CD4-positive, CD25-positive, alpha-beta regulatory T cell (primary cell): ENCODE measurements at regions not wholly inside any gene's neighbourhood (a gene's known extent, or its start where the extent isn't known, plus 50 kb on each side); places are given as distances from the start of the nearest gene placed in this dataset.

Source experiments
- ATAC-seq, 2 donors: fragments of 150-1000 bp; cut with Tn5 transposase; one replicate each; pipeline ENCODE4 v1.10.0; 2021; ENCODE audit warnings: low read depth in 2 of 2, moderate number of reproducible peaks in 2 of 2, moderate library complexity in 1 of 2
- DNase-seq, 3 donors: peaks; one replicate each; pipeline versions ENCODE4 v3.0.0 to v3.0.0-alpha.2; 2012 to 2022; ENCODE audit warnings: mixed read lengths in 1 of 3
- H3K27ac ChIP-seq: one replicate; pipeline ENCODE4 v1.7.0; 2013; ENCODE audit warnings: mild to moderate bottlenecking, low read length; ENCODE audit not compliant: insufficient read depth, poor library complexity, severe bottlenecking
- H3K27me3 ChIP-seq: one replicate; pipeline ENCODE4 v1.7.0; 2013; ENCODE audit warnings: low read length; ENCODE audit not compliant: control insufficient read depth, insufficient read depth
- H3K36me3 ChIP-seq: one replicate; pipeline ENCODE4 v1.7.0; 2013; ENCODE audit warnings: mild to moderate bottlenecking, low read length, moderate library complexity; ENCODE audit not compliant: control insufficient read depth, insufficient read depth
- H3K4me1 ChIP-seq: 2 replicates; pipeline ENCODE4 v1.7.0; 2013; ENCODE audit warnings: mild to moderate bottlenecking, low read length; ENCODE audit not compliant: insufficient read depth, control insufficient read depth, poor library complexity, severe bottlenecking
- H3K4me3 ChIP-seq: one replicate; pipeline ENCODE4 v1.7.0; 2013; ENCODE audit warnings: low read depth, mild to moderate bottlenecking, low read length, moderate library complexity
- H3K9me3 ChIP-seq, 2 experiments: 1 replicate in 1 of 2; 2 replicates in 1 of 2; pipeline ENCODE4 v1.7.0; 2013; ENCODE audit warnings: low read length in 2 of 2, mild to moderate bottlenecking in 1 of 2, moderate library complexity in 1 of 2; ENCODE audit not compliant: control insufficient read depth in 2 of 2
- H3K27ac Mint-ChIP-seq, 3 donors: one replicate each; pipeline ENCODE4 v1.8.0; 2020 to 2022; ENCODE audit warnings: mild to moderate bottlenecking in 3 of 3, mixed read lengths in 3 of 3, moderate library complexity in 2 of 3
- H3K27me3 Mint-ChIP-seq: one replicate; pipeline ENCODE4 v1.8.0; 2022; ENCODE audit warnings: mild to moderate bottlenecking, mixed read lengths
- H3K36me3 Mint-ChIP-seq: one replicate; pipeline ENCODE4 v1.8.0; 2020; ENCODE audit warnings: mixed read lengths
- H3K4me1 Mint-ChIP-seq, 4 donors: one replicate each; pipeline ENCODE4 v1.8.0; 2020 to 2022; ENCODE audit warnings: mixed read lengths in 4 of 4, mild to moderate bottlenecking in 1 of 4
- H3K4me3 Mint-ChIP-seq, 4 donors: one replicate each; pipeline ENCODE4 v1.8.0; 2020 to 2022; ENCODE audit warnings: mild to moderate bottlenecking in 4 of 4, mixed read lengths in 4 of 4, moderate library complexity in 3 of 4
- H3K9me3 Mint-ChIP-seq, 7 donors: one replicate each; pipeline ENCODE4 v1.8.0; 2020 to 2022; ENCODE audit warnings: mixed read lengths in 7 of 7, mild to moderate bottlenecking in 3 of 7, moderate library complexity in 2 of 7

DNA sequence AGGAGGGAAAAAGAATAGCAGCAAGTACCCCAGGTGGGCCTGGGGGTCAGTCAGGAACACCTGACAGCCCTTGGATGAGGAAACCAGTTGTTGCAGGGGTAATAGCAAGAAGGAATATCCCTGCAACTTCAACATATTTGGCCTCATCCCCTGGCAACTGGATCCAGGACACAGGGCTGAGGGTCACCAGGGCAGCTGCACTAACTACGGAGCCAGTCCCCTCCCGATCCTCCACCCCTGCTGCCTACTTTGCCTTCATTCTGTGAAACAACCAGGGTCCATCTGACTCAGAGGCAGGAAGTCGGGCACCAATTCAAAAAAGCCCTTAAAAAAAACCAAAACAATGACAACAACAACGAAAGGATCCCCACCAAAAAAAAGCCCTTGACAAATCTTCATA lies 52.9 kb downstream of the FRMPD3 start:
- no peaks in the 10 kb centered on the region for H3K4me1 Mint-ChIP-seq
- H3K9me3 Mint-ChIP-seq, result peaks cover 0 to 2% (median 0%) of the 10 kb centered on the region in 7 donors
- Histone ChIP-seq H3K27me3 (peaks cover 2% of the 10 kb centered on the region), H3K36me3 (no peaks in the 10 kb centered on the region), H3K9me3 (no peaks in the 10 kb centered on the region), H3K4me1 (peaks cover 4% of the 10 kb centered on the region), H3K4me3 (no peak overlapping the region), H3K27ac (no peak overlapping the region)
- no peaks in the 10 kb centered on the region for H3K36me3 Mint-ChIP-seq
- H3K4me3 Mint-ChIP-seq, result no peak overlapping the region
- ATAC-seq (no peak), DNase-seq (no peak)
- H3K27ac Mint-ChIP-seq, result no peak overlapping the region
- H3K27me3 Mint-ChIP-seq, result peaks cover 16% of the 10 kb centered on the region

DNA sequence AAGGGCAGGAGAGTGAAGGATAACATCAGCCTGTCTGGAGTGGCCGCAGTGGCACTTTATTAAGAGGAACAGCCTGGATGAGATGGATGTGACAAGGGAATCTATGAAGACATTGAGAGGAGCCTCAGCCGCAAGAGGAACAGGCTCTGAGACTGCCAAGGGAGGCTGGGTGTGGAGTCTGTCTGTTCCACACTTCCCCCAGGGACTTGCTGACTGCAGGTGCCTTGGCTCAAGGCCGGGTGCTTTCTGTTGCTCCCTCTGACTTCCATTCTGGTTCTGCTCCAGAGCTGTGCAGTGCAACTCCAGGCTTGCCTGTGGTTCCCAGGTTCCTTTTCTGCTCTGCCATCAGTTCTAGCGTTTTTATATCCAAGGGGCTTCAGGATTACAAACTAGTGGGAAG lies 54.6 kb downstream of the FRMPD3 start:
- DNase-seq, result no peak
- no peaks in the 10 kb centered on the region for H3K36me3 ChIP-seq
- H3K27me3 Mint-ChIP-seq, result peaks cover 26% of the 10 kb centered on the region
- H3K27me3 ChIP-seq, result peaks cover 2% of the 10 kb centered on the region
- no peak overlapping the region for H3K27ac Mint-ChIP-seq
- no peaks in the 10 kb centered on the region for H3K4me1 Mint-ChIP-seq
- no peak overlapping the region for H3K4me3 ChIP-seq
- H3K36me3 Mint-ChIP-seq, result no peaks in the 10 kb centered on the region
- ATAC-seq, result no peak
- no peak overlapping the region for H3K27ac ChIP-seq
- H3K9me3 Mint-ChIP-seq, result peaks cover 0 to 2% (median 0%) of the 10 kb centered on the region in 7 donors
- peaks cover 4% of the 10 kb centered on the region for H3K4me1 ChIP-seq
- no peak overlapping the region for H3K4me3 Mint-ChIP-seq
- no peaks in the 10 kb centered on the region for H3K9me3 ChIP-seq

DNA sequence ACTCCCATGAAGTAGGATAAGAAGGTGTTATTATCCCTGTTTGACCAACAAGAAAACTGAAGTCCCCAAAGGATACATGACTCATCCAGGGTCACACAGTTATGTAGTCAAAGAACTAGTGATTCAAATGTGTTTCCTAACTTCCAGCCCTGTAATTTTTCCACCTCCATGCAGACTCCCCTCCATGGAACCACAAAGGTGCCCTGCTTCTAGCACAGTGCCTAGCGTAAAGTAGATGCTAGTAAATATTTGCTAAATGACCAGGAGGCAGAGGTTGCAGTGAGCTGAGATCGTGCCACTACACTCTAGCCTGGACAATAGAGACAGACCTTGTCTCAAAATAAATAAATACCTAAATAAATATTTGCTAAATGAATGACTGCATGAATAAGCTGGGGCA lies 55.8 kb downstream of the FRMPD3 start:
- H3K9me3 Mint-ChIP-seq, result peaks cover 0 to 2% (median 0%) of the 10 kb centered on the region in 7 donors
- H3K36me3 Mint-ChIP-seq, result no peaks in the 10 kb centered on the region
- Histone ChIP-seq H3K9me3 (no peaks in the 10 kb centered on the region), H3K27ac (no peak overlapping the region), H3K4me1 (peaks cover 4% of the 10 kb centered on the region), H3K4me3 (no peak overlapping the region), H3K36me3 (no peaks in the 10 kb centered on the region), H3K27me3 (peaks cover 2% of the 10 kb centered on the region)
- DNase-seq (no peak), ATAC-seq (no peak)
- H3K4me3 Mint-ChIP-seq, result no peak overlapping the region
- no peak overlapping the region for H3K27ac Mint-ChIP-seq
- no peaks in the 10 kb centered on the region for H3K4me1 Mint-ChIP-seq
- H3K27me3 Mint-ChIP-seq, result peaks cover 30% of the 10 kb centered on the region

DNA sequence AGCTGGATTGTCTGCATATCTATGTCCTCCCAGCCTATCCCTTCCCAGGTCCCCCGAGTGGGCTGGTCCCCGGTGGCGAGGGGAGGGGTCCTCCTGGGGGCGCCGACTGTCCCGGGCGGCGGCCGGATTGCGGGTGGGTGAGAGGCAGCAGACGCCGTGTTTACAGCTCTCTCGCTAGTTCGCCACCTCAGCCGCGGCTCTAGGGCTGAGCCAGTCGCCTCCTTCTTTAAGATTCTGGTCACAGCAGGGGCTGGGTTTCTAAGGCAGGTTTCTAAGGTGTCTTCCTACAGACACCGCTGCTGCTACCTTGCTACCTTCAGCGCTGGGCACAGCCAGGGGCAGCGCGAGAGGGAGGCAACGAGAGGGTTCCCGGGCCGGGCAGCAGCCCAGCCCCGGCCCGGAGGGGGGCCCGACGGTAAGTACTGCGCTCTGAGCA lies 57.2 kb downstream of the FRMPD3 start:
- Histone ChIP-seq H3K27me3 (peaks cover 2% of the 10 kb centered on the region), H3K9me3 (no peaks in the 10 kb centered on the region), H3K36me3 (no peaks in the 10 kb centered on the region), H3K4me1 (peaks cover 4% of the 10 kb centered on the region), H3K27ac (no peak overlapping the region), H3K4me3 (no peak overlapping the region)
- Mint-ChIP-seq H3K9me3 (peaks cover 0 to 2% (median 0%) of the 10 kb centered on the region in 7 donors), H3K4me3 (no peak overlapping the region), H3K27ac (no peak overlapping the region), H3K36me3 (no peaks in the 10 kb centered on the region), H3K4me1 (no peaks in the 10 kb centered on the region), H3K27me3 (peaks cover 30% of the 10 kb centered on the region)
- ATAC-seq (no peak), DNase-seq (no peak)

DNA sequence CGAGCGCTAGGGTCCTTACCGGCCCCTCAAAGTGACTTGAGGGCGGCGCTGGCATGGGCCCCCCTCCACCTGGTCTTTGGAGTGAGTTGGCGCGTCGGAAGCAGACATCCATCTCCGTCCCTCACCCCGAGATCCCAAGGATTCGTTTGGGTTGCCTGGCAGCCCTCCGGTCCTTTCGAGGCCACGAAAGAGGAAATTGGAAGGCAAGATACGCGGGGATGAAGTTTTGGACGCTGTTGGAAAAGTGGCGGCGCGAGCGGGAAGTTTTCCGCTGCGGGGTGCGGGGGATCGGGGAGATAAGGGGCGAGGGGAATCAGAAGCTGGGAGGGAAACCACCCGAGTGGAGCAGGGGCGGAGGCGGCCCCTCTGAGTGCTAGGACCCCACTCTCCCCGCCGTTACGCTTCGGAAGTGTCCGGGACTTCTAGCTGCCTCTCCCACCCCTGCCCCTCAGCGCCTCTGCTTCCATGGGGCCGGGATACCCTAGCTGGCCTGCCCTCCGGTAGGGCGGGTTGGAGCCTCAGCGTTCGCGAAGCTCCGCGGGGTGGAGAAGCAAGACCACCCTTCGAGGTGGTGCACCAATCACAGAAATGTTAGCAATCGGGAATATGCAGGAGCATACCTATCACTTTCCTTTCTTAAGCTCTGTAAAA lies 57.8 kb downstream of the FRMPD3 start:
- Mint-ChIP-seq H3K27ac (no peak overlapping the region), H3K27me3 (peaks cover 30% of the 10 kb centered on the region), H3K36me3 (no peaks in the 10 kb centered on the region), H3K9me3 (peaks cover 0 to 2% (median 0%) of the 10 kb centered on the region in 7 donors), H3K4me1 (no peaks in the 10 kb centered on the region), H3K4me3 (no peak overlapping the region)
- Histone ChIP-seq H3K4me3 (no peak overlapping the region), H3K36me3 (no peaks in the 10 kb centered on the region), H3K9me3 (no peaks in the 10 kb centered on the region), H3K27me3 (peaks cover 2% of the 10 kb centered on the region), H3K4me1 (peaks cover 4% of the 10 kb centered on the region), H3K27ac (no peak overlapping the region)
- ATAC-seq (no peak), DNase-seq (no peak)

DNA sequence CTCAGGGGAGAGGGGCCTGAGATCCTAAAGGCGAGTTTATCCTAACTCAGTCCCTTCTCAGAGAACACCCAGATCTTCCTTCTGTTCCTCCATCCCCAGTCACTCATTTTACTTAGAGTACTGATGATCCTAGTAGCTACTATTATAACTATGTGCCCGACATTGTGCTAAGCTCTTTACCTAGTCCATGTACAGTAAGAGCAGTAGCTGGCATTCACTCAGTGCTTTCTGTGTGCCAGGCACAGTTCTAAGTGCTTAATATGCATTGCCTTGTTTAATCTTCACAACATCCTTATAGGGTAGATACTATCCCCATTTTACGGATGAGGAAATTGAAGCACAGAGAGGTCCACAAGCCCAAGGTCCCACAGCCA lies 58.3 kb downstream of the FRMPD3 start:
- DNase-seq, result no peak
- H3K9me3 Mint-ChIP-seq, result peaks cover 0 to 2% (median 0%) of the 10 kb centered on the region in 7 donors
- ATAC-seq, result no peak
- H3K27ac Mint-ChIP-seq, result no peak overlapping the region
- Histone ChIP-seq H3K36me3 (no peaks in the 10 kb centered on the region), H3K4me3 (no peak overlapping the region), H3K27me3 (peaks cover 2% of the 10 kb centered on the region), H3K9me3 (no peaks in the 10 kb centered on the region), H3K4me1 (peaks cover 4% of the 10 kb centered on the region), H3K27ac (no peak overlapping the region)
- peaks cover 30% of the 10 kb centered on the region for H3K27me3 Mint-ChIP-seq
- H3K4me1 Mint-ChIP-seq, result no peaks in the 10 kb centered on the region
- H3K36me3 Mint-ChIP-seq, result no peaks in the 10 kb centered on the region
- H3K4me3 Mint-ChIP-seq, result no peak overlapping the region

DNA sequence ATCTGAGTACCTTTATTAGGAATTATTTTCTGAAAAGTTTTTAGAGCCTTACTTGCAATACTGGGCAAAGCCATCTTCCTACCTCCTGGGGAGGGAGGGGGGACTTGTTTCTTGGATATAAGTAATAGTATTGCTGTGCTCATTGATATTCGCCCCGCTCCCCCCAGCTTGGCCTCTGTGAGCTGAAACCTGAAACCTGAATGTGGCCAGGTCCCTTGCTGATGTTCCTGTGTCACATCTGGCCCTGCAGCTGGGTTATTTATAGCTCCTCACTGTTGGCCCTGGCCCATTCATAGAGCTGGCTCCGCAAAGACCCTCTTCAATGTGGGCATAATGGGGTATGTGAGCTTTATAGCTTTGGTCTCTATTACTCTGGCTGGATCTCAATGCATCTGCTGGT lies 59.5 kb downstream of the FRMPD3 start:
- peaks cover 34% of the 10 kb centered on the region for H3K27me3 Mint-ChIP-seq
- H3K4me1 Mint-ChIP-seq, result no peaks in the 10 kb centered on the region

DNA sequence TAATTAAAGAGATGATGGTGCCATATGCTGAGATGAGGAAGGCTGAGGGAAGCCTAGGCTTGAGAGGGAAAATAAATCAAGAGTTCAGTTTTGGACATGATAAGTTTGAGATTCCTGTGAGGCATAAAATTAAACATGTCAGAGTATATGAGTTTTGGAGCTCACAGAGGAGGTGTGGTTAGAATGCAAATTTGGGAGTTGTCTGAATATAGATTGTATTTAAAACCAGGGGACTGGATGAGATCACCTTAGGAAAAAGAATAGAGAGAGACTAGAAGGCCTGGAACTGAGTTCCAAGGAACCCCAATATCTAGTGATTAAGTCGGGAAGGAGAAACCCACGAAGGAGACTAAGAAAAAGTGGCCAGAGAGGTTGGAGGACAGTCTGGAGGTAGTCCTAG lies 65.5 kb downstream of the FRMPD3 start:
- H3K9me3 ChIP-seq, result no peaks in the 10 kb centered on the region
- H3K36me3 ChIP-seq, result no peaks in the 10 kb centered on the region
- H3K4me3 Mint-ChIP-seq, result no peak overlapping the region
- peaks cover 0 to 5% (median 2%) of the 10 kb centered on the region in 7 donors for H3K9me3 Mint-ChIP-seq
- no peaks in the 10 kb centered on the region for H3K4me1 ChIP-seq
- ATAC-seq, result no peak
- no peak for DNase-seq
- no peaks in the 10 kb centered on the region for H3K36me3 Mint-ChIP-seq
- H3K4me3 ChIP-seq, result no peak overlapping the region
- no peaks in the 10 kb centered on the region for H3K27me3 ChIP-seq
- H3K27me3 Mint-ChIP-seq, result peaks cover 4% of the 10 kb centered on the region
- no peak overlapping the region for H3K27ac Mint-ChIP-seq
- no peaks in the 10 kb centered on the region for H3K4me1 Mint-ChIP-seq
- H3K27ac ChIP-seq, result no peak overlapping the region

More for the DNA sequence above, 59.5 kb downstream of the FRMPD3 start:
- Histone ChIP-seq H3K27me3 (peaks cover 2% of the 10 kb centered on the region), H3K36me3 (no peaks in the 10 kb centered on the region), H3K27ac (no peak overlapping the region), H3K4me3 (no peak overlapping the region), H3K4me1 (peaks cover 4% of the 10 kb centered on the region), H3K9me3 (no peaks in the 10 kb centered on the region)
- Mint-ChIP-seq H3K4me3 (no peak overlapping the region), H3K36me3 (no peaks in the 10 kb centered on the region), H3K9me3 (peaks cover 0 to 2% (median 0%) of the 10 kb centered on the region in 7 donors), H3K27ac (no peak overlapping the region)
- DNase-seq, result no peak
- ATAC-seq, result no peak
